IMR-90 (cell line): ENCODE measurements at regions not wholly inside any gene's neighbourhood (a gene's known extent, or its start where the extent isn't known, plus 50 kb on each side); places are given as distances from the start of the nearest gene placed in this dataset.

Experiments
- BHLHE40 ChIP-seq: fragments of 150-350 bp; IDR thresholded peaks from 2 replicates; pipeline ENCODE4 v1.6.1; 2016; ENCODE audit warnings: mild to moderate bottlenecking, low read depth, low read length
- POLR2A ChIP-seq: IDR thresholded peaks from 2 replicates; pipeline ENCODE4 v1.6.1; 2012; ENCODE audit warnings: mild to moderate bottlenecking, low read depth, low read length
- RAD21 ChIP-seq: IDR thresholded peaks from 2 replicates; pipeline ENCODE4 v1.6.1; 2012; ENCODE audit warnings: low read length, improper control_type of control experiment
- SMC3 ChIP-seq: fragments of 150-350 bp; IDR thresholded peaks from 2 replicates; pipeline ENCODE4 v1.6.1; 2016; ENCODE audit warnings: low read depth, mild to moderate bottlenecking, antibody characterized with exemption, low read length, moderate library complexity
- TF ChIP-seq, protein P1 (sequence below): conservative IDR thresholded peaks from 2 replicates; pipeline ENCODE4 v1.5.1; 2012; ENCODE audit warnings: mild to moderate bottlenecking, low read depth, low read length, improper control_type of control experiment
- TF ChIP-seq, protein P2 (sequence below): fragments of 150-350 bp; IDR thresholded peaks from 2 replicates; pipeline ENCODE4 v1.6.1; 2016; ENCODE audit warnings: low read depth, mild to moderate bottlenecking, low read length, moderate library complexity, borderline replicate concordance

DNA sequence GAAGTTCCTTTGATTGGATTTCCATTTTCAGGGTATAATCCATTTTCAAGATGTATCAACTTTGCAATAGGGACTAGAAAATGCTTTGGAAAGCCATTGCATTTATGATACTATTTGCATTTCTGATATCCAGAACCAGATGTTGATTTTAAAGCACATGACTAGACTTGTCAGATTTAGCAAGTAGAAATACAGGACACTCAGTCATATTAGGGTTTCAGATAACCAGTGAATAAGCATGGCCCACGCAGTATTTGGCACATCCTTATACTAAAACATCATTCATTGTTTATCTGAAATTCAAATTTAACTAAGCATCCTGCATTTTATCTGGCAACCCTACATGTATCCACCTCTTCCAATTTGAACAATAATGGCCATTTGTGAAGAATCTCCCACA lies 113.3 kb upstream of the DPT start:
- TF ChIP-seq, protein P1, sequence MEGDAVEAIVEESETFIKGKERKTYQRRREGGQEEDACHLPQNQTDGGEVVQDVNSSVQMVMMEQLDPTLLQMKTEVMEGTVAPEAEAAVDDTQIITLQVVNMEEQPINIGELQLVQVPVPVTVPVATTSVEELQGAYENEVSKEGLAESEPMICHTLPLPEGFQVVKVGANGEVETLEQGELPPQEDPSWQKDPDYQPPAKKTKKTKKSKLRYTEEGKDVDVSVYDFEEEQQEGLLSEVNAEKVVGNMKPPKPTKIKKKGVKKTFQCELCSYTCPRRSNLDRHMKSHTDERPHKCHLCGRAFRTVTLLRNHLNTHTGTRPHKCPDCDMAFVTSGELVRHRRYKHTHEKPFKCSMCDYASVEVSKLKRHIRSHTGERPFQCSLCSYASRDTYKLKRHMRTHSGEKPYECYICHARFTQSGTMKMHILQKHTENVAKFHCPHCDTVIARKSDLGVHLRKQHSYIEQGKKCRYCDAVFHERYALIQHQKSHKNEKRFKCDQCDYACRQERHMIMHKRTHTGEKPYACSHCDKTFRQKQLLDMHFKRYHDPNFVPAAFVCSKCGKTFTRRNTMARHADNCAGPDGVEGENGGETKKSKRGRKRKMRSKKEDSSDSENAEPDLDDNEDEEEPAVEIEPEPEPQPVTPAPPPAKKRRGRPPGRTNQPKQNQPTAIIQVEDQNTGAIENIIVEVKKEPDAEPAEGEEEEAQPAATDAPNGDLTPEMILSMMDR, result no peak
- TF ChIP-seq BHLHE40 (no peak), RAD21 (no peak), POLR2A (no peak), SMC3 (no peak)
- TF ChIP-seq, protein P2, sequence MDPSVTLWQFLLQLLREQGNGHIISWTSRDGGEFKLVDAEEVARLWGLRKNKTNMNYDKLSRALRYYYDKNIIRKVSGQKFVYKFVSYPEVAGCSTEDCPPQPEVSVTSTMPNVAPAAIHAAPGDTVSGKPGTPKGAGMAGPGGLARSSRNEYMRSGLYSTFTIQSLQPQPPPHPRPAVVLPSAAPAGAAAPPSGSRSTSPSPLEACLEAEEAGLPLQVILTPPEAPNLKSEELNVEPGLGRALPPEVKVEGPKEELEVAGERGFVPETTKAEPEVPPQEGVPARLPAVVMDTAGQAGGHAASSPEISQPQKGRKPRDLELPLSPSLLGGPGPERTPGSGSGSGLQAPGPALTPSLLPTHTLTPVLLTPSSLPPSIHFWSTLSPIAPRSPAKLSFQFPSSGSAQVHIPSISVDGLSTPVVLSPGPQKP, result no peak
